Astrocyte (in vitro differentiated cells and primary cell): ENCODE measurements at regions not wholly inside any gene's neighbourhood (a gene's known extent, or its start where the extent isn't known, plus 50 kb on each side); places are given as distances from the start of the nearest gene placed in this dataset.

Experiments
- CTCF ChIP-seq: IDR thresholded peaks from 2 replicates; pipeline ENCODE4 v1.5.1; 2011; ENCODE audit warnings: low read depth, mild to moderate bottlenecking, inconsistent platforms, low read length, moderate library complexity; ENCODE audit not compliant: insufficient read depth
- EZH2 ChIP-seq: IDR thresholded peaks from 2 replicates; pipeline ENCODE4 v1.6.1; 2012; ENCODE audit warnings: mild to moderate bottlenecking, low read length, inconsistent platforms; ENCODE audit not compliant: insufficient read depth

GRCh38 chr20:57108218-57108617 lies 158.2 kb downstream of the BMP7 start:
- TF ChIP-seq CTCF, result no peak
- no peak for TF ChIP-seq EZH2
